ENCODE measurements at regions not wholly inside any gene's neighbourhood (a gene's known extent, or its start where the extent isn't known, plus 50 kb on each side); places are given as distances from the start of the nearest gene placed in this dataset.
"Not testable (repeated sequence)": the region's sequence is repeated elsewhere in the genome, so short reads cannot be mapped to it uniquely, and the experiment has no call there.

DNA sequence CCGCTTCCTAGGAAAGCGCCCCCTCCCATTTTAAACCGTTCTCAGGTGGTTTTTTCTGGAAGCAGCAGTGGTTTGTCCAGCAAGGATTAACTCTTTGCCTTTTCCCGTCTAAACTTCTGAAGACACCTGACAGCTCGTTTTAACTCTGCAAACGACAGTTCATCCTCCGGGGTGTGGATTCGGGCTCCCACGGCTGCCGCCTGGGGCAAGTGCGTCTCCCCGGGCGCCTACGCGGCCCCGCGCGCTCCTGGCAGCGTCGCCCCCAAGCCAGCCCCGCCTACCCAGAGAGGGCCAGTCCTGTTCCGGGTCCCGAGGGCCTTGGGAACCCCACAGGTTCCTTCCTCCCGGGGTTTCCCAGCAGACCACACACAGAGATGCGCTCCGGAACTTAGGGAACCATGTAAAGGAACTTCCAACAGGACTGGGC, 54.4 kb downstream of the PRR18 start:
- DNase-seq = peak; percentile 43

DNA sequence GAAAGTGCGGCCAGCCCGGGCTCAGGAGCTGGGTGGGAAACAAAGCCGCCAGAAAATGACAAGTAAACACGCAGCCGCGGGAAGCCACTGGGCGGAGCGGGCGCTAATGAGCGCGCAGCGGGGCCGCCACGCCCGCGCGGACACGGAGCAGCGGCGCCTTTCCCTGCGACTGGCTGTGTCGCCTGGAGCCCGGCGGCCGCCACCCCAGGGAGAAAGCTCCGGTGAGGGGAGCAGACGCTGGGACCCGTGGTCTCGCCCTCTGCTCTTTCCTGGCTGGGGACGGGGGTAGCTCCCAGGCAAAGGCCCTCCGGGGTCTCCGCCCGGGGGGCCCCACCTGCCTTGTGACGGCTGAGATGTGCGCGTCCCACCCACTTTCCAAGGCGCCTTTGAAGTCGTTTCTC, 54.9 kb downstream of the PRR18 start:
- peak; percentile 47 for DNase-seq

DNA sequence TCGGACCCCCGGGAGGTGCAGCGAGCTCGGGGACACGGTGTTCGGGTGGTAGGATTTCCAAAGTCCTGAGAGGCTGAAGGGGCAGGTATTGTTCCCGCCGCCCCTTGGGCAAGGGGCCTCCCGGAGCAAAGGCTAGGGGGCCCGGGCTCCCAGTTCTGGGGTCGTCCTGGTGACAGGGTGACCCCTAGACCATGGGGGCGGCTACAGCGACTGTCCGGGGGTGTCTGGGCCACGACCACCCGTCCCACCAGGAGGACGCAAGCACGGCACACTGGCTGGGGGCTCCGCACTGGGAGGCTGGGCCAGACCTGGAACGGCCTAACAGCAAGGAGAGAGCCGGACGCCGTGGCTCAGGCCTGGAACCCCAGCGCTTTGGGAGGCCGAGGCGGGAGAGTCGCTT, 55.6 kb downstream of the PRR18 start:
- no peak for DNase-seq

DNA sequence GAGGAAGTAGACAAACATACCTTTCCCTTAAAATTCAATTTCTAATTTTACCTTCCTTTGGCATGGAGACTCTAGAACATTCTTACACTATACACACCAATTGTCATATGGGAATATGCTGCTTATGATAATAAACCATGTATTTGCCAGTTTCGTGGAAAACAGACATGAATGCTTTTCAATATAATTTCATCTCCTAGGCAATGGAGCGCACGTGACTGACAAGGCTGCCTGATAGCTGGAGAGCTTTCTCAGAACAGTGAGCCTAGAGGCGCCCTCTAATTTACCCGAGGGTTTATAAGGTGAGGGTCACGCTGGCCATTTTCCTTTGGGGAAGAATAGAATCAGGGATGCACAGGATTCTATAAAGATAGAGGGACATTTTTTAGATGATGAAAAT, 56.5 kb downstream of the PRR18 start:
- no peak for DNase-seq

DNA sequence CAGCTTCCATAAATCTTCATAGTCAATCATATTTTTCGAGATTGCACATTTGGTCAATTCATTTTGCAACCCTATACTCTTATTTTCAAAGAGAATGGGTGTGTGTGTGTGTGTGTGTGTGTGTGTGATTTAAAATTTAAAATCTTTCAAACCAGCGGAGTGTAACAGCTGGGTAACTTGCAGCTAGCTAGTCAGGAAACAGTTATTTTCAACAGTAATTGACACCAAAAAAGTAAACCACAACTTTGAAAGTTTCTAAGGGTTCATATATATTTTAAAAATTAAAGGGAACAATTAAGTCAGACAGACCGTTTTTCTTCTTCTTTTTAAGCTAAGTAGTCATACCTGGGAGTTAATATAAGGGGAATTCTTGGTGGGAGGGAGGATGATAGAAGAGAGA, 57.0 kb downstream of the PRR18 start:
- no peak for DNase-seq

DNA sequence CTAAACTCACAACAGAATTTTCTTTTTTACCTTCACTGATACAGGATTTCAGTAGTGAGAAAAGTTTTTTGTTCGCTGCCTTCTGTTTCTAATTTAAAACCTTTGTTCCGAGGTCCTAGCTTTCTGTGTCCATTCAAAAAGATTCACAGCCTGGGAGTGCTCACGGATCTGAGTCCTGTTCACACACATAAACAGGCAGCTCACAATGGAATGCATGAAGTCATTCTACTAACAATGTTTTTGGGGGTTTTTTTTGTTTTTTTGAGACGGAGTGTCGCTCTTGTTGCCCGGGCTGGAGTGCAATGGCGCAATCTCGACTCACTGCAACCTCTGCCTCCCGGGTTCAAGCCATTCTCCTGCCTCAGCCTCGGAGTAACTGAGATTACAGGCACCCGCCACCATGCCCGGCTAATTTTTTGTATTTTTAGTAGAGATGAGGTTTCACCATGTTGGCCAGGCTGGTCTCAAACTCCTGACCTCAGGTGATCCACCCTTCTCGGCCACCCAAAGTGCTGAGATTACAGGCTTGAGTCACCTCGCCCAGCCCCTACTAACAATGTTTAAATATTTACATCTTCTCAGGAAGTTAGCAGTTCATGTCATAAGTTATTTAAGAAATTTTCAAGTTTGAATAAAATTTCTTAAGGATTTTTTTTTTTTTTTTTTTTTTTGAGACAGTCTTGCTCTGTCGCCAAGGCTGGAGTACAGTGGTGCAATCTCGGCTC, 59.0 kb downstream of the PRR18 start:
- DNase-seq = not testable (repeated sequence)

DNA sequence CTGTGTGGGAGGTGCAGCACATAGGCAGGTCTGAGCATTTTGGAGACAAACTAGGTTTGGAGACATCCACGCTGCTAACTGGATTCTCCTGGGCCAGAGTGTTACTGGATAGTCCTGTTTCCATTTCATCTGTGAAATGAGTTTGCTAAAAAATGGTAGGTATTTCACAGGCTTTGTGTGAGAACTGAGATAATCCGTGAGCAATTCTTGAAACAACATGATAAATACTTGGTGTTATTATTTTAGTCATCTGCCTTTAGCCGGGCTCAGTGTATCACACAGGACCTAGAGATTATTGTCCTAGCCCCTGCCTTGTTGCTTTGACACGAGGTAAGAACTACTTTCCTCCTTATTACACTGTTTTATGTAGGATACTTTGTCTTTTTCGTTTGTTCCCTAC, 63.0 kb downstream of the PRR18 start:
- no peak for DNase-seq

DNA sequence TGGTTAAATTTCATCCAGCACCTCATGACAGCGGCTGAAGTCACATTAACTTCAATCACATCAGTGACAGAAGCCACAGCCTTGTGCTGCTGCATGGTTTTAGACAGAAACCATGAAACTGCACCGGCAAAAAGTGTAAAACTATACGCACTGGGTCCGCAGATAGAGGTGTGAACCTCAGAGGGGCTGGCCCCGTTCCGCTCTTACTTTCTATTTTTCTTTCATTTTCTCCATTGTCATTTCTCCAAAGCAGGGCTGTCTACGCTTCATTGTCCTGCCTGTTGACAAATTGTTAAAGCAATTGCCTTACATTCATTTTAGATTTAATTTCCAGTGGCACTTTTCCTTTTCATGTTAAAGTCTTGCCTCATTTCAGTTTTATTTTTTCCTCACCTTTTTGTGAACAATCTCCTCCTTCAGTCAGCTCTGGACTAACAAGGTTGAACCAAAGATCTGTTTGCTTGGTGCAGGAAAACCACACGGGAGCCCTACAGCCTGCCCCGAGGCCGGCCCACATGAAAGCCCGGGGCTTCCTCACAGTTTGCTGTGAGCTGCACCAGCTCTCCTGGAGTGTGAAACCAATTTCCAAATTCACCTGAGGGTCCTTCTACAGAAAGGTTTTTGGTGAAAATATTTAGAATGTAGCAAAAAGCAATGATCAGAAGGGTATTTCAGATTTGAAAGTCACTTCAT, 63.7 kb downstream of the PRR18 start:
- DNase-seq = peak; percentile 33

DNA sequence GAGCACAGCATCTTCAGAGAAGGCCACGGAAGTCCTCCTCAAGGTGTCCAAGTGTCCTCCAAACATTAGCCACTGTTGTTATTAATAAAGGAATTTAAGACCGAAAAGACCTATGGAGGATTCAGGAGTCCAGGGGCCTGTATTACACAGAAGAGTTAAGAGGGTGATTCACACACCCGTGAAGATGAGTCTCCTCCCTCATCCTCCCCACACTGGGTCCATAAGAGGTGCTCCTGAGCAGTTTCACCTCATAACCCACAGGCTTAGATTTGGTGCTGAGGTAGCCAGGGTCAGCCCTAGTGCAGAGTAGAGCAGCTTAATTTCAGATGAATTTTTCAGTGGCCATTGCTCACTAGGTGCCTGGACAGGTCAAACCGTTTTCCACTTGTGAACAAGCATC, 65.3 kb downstream of the PRR18 start:
- DNase-seq = no peak

DNA sequence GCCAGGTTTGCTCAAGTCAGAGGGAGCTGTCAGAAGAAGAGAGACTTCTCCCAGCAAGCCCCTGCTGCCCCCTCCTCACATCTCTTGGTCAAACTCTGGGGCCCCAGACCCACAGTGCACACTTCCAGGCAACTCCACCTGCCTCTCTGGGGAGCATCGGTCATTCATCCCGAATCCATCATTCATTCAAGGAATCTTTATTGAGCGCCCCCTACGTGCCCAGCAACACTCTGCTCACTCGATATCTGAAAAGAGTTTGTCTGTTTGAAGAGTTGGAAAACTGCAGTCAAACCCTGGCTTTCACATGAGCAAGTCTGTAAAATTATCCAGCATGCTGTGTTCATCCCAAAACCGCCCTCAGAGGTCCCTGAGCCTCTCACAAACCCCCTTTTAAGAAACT, 66.2 kb downstream of the PRR18 start:
- no peak for DNase-seq

DNA sequence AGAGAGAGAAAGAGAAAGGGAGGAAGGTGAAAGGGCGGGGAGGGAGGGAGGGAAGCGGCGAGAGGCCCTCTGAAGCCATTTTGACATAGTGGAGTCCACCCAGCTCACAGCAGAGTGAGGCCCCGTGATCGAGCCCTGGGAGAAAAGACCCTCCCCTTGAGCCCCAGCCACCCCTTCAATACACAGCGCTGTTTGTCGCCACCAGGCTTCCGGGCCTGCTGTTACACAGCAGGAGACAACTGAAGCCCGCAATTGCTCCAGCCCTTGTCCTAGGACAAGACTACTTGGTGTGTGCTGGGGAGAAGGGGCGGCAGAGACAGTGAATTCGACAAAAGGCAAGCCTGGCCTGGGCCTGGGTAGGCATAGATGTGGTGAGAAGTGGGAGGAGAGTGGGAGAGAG, 67.3 kb downstream of the PRR18 start:
- DNase-seq = no peak

DNA sequence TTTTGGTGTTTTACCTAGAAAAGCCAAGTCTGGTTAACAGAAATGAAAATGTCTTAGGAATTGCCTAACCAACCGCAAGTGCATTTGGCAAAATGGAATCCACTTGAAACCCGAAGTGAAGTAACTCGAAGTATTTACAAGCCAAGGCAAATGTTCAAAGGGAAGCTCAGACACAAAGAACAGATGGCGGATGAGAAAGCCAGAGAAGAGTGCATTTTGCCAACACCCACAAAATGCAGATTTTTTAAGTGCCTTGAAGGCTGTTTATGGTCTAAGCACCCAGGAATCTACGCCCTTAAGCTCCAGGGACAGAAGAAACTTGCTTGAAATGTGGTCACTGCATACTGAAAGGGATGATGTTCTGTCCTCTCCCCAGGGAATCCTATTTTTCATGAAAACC, 70.0 kb upstream of the TBXT start:
- no peak for DNase-seq

DNA sequence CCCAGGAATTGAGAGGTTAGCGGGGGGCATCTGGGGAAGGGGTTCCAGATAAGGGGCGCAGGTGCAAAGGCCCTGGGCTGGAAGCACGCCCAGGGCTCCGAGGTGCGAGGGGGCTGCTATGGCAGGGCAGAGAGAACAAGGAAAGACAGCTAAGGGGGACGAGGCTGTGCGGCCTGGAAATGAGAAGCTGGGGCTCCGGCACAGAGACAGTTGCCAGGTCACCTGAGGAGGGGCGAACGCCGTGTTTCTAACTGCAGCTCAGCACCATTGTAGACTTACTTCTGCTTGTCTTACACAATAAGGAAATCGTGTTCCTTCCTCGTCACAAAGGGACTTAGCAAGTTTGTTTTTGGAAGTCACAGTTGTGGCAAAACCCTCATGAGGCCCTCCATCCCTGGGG, 68.9 kb upstream of the TBXT start:
- DNase-seq = no peak

DNA sequence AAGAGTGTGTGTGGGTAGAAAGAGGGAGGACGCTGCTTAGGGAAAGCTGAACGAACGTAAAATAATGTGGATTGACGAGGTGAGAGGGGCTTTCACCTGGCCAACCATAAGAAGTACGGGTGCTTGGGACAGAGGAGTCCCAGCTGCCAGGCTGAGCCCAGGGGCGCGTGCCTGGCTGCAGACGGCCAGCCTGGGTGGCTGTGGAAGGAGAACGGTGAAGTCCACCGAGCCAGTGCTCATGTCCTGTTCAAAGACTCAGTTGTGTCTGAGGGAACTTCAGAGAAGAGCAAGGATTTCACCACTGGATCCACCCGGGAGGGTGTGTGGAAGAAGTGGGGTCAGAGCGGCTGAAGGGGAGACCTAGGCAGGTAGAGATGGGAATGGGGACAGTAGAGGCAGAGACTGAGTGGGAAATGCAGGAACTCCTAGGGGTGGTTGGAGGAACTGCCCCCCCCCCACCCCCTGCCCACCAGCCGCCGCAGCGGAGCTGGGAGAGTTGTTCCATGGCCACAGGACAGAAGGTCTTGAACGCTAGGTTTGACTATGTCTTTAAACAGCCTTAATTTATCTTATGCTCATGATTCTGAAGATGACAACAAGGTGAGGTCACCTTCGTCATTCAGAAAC, 68.1 kb upstream of the TBXT start:
- no peak for DNase-seq

DNA sequence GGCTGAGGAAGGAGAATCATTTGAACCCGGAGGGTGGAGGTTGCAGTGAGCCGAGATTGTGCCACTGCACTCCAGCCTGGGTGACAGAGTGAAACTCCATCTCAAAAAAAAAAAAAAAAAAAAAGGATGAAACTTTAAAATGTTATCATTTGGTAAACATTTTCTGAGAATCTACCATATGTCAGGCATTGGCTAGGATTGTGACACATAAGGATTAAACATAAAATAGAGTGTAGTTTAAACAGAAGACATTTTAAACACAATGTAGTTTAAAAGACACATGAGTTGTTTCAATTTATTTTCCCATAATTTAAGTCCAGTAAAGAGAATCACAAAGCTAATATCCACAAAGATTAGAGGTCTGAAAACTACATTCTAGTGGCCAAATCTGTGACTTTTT, 63.5 kb upstream of the TBXT start:
- not testable (repeated sequence) for DNase-seq

DNA sequence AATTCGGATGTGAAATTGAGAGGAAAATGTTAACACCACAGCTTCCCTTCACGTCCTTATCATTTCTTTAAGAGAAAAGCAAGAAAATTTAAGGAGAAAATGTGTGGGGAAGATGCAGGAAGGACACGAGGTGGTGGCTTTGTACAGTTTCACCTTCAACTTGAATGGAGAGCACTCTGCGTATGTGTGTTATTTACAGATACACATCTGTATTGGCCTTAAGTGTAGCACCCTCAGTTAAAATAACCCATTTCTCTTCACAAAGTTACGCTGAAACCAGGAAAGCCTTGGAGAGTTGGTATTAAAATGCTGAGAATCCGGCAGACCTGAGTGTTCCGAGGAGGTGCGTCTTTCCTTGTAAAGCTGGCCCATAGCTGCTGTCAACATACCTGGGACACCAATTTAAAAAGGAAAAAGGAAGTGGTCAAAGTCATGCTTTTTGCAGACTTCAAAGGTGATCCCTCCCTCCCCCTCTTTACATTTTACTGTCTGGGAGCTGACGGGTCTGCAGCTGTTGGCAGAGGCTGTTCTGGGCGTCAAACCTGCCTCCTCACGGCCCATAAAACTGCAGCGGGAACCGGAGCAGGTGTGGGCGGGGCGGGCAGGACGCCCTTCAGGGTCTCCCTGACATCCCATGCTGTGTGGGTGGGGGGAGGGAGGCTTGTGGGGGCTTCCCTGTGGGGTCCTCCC, 61.3 kb upstream of the TBXT start:
- DNase-seq = no peak

DNA sequence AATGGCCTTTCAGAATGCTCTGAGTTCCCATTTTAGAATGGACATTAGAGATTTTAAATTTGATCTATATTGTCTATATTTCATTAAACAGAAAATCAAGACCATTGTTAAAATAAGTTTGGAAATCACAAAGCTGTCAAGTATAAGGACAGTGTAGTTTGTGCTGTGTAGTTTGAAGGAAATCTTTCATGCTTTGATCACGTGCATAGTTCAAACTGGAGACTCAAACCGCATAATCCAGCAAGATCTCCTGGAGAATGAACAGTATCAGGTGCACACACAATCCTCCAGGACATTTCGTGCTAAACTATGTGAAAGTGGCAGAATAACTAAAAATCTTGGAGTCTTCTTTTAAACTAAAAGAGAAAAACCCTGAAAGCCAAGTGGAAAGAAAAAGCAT, 60.8 kb upstream of the TBXT start:
- DNase-seq = no peak

DNA sequence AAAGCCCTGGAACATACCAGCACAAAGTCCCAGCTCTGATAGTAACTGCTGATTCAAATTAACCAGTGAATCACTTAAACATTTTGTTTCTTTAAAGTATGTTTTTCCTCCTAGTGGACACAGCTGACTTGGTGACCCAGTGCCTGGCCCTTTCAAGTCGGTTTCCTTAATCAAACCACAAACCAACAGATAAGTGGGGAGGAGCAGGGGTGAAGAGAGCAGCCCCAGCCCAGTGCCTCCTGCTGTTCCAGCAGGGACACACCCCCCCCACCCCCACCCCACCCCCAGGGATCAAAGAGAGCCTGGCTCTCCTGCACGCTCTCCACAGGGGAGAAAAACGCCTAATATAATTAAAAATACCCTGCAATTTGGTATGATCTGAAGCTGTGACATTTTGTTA, 55.4 kb upstream of the TBXT start:
- DNase-seq = no peak

DNA sequence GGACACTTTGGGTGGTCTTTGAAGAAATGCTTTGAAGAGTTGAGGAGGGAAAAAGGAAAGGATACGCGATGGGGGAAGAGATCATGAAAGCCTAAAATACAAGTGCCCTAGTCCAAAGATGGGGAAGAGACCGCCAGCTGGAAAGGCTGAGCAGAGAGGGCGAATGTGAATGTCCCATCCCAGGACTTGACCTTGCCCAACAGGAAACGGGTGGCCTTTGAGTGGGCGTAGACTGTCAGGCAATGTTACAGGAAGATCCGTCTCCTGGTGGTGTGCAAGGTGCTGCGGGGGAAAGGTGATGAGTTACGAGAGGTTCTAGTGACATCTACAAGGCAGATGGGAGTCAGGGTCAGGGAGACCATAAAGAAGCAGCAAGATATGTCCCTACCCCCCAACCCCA, 55.0 kb upstream of the TBXT start:
- no peak for DNase-seq

DNA sequence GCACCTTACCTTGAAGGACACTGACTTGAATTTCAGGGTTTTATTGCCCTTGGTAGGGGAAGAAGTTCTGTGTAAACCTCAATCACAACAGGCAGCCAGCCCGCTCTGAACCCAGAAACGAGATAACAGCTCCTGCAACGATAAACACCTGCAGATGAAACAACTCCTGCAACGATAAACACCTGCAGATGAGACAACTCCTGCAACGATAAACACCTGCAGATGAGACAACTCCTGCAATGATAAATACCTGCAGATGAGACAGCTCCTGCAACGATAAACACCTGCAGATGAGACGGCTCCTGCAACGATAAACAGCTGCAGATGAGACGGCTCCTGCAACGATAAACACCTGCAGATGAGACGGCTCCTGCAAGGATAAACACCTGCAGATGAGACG, 54.0 kb upstream of the TBXT start:
- no peak for DNase-seq

DNA sequence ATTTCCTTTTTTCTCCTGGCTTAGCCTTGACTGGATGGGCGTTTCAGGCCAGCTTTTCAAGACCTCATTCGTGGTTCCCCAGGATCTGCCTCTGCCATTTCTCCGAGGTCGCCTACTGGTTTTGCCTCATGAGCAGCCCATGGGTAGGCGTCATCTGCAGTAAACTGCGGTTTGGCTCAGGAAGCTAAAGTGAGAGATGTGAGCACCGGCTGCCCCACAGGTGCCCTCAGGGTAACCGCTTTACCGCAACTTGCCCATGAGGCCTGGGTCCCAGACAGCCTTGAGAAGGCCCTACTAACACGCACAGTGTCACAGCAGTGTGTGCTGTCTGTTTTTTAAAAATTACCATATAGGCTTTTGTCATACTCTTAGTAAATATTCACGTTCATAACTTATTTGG, 53.4 kb upstream of the TBXT start:
- no peak for DNase-seq
